IMR-90 (cell line): ENCODE measurements at regions not wholly inside any gene's neighbourhood (a gene's known extent, or its start where the extent isn't known, plus 50 kb on each side); places are given as distances from the start of the nearest gene placed in this dataset.

ENCODE experiments used
- ATAC-seq: fragments of 200-7000 bp; cut with Tn5 transposase; 2 replicates; pipeline ENCODE4 v1.9.1; 2020; ENCODE audit warnings: low read depth, mild to moderate bottlenecking, moderate library complexity
- BruUV-seq: library from RNA; stranded (reverse); fragments of 400-500 nt; replicated peaks from 2 replicates; lab custom pipeline; 2021; lab: Mats Ljungman, UMichigan
- CTCF ChIA-PET: fragments of 300-600 bp; formaldehyde crosslinking; extraction: SDS; loops from one replicate; lab custom pipeline; 2021; ENCODE audit warnings: antibody characterized with exemption; lab: Yijun Ruan, JAX
- POLR2A ChIA-PET: fragments of 300-600 bp; sonication (Branson Sonifier 250); formaldehyde crosslinking; loops from one replicate; lab custom pipeline; 2022; ENCODE audit warnings: antibody characterized with exemption; ENCODE audit not compliant: unreplicated experiment; lab: Charles Lee
- DNase-seq: peaks from one replicate; pipeline ENCODE4 v3.0.0; 2013
- H2AFZ ChIP-seq: replicated peaks from 2 replicates; pipeline ENCODE3; 2013; ENCODE audit warnings: low read length, mild to moderate bottlenecking; ENCODE audit not compliant: poor library complexity
- H2AK5ac ChIP-seq: 2 replicates; pipeline ENCODE4 v1.6.1; 2013; ENCODE audit warnings: low read depth, low read length, inconsistent platforms
- H2AK9ac ChIP-seq: replicated peaks from 2 replicates; pipeline ENCODE3; 2013; ENCODE audit warnings: mild to moderate bottlenecking, low read depth, low read length, moderate library complexity; ENCODE audit not compliant: poor library complexity
- H2BK120ac ChIP-seq: 2 replicates; pipeline ENCODE4 v1.6.1; 2013; ENCODE audit warnings: low read depth, low read length, inconsistent platforms
- H2BK15ac ChIP-seq: 3 replicates; pipeline ENCODE4 v1.6.1; 2013; ENCODE audit warnings: low read depth, low read length, inconsistent platforms
- H2BK20ac ChIP-seq: 2 replicates; pipeline ENCODE4 v1.6.1; 2013; ENCODE audit warnings: low read depth, mild to moderate bottlenecking, inconsistent platforms, low read length, moderate library complexity
- H2BK5ac ChIP-seq: 2 replicates; pipeline ENCODE4 v1.6.1; 2013; ENCODE audit warnings: mild to moderate bottlenecking, low read depth, low read length, inconsistent platforms; ENCODE audit not compliant: poor library complexity, severe bottlenecking
- H3K14ac ChIP-seq: replicated peaks from 2 replicates; pipeline ENCODE4 v1.6.1; 2013; ENCODE audit warnings: low read depth, low read length, inconsistent platforms
- H3K18ac ChIP-seq: 2 replicates; pipeline ENCODE4 v1.6.1; 2013; ENCODE audit warnings: low read depth, low read length, control low read depth
- H3K23ac ChIP-seq: 2 replicates; pipeline ENCODE4 v1.6.1; 2013; ENCODE audit warnings: low read depth, low read length, inconsistent platforms
- H3K27ac ChIP-seq: 2 replicates; pipeline ENCODE4 v1.5.1; 2013; ENCODE audit warnings: mild to moderate bottlenecking, control low read depth, low read length; ENCODE audit not compliant: insufficient read depth
- H3K27me3 ChIP-seq: 2 replicates; pipeline ENCODE4 v1.6.1; 2013; ENCODE audit warnings: low read length; ENCODE audit not compliant: control insufficient read depth, insufficient read depth
- H3K36me3 ChIP-seq: 2 replicates; pipeline ENCODE4 v1.6.1; 2013; ENCODE audit warnings: low read length, mixed read lengths; ENCODE audit not compliant: control insufficient read depth, insufficient read depth
- H3K4ac ChIP-seq: 2 replicates; pipeline ENCODE4 v1.6.1; 2013; ENCODE audit warnings: low read depth, low read length, inconsistent platforms
- H3K4me1 ChIP-seq: 2 replicates; pipeline ENCODE4 v1.6.1; 2013; ENCODE audit warnings: low read length, mixed read lengths; ENCODE audit not compliant: control insufficient read depth, insufficient read depth
- H3K4me2 ChIP-seq: 2 replicates; pipeline ENCODE4 v1.6.1; 2013; ENCODE audit warnings: low read depth, mild to moderate bottlenecking, control low read depth, low read length, moderate library complexity
- H3K4me3 ChIP-seq: 2 replicates; pipeline ENCODE4 v1.5.1; 2013; ENCODE audit warnings: low read depth, mild to moderate bottlenecking, control low read depth, low read length, moderate library complexity; ENCODE audit not compliant: insufficient read depth
- H3K56ac ChIP-seq: 2 replicates; pipeline ENCODE4 v1.6.1; 2013; ENCODE audit warnings: low read length, inconsistent platforms; ENCODE audit not compliant: insufficient read depth; ENCODE audit errors: extremely low read depth
- H3K79me1 ChIP-seq, 2 experiments: 2 replicates each; pipeline ENCODE4 v1.6.1; 2013; ENCODE audit warnings: low read length in 2 of 2, inconsistent platforms in 1 of 2, low read depth in 1 of 2
- H3K9ac ChIP-seq: 2 replicates; pipeline ENCODE4 v1.6.1; 2013; ENCODE audit warnings: low read depth, low read length, control low read depth
- H3K9me1 ChIP-seq: 2 replicates; pipeline ENCODE4 v1.6.1; 2013; ENCODE audit warnings: low read length, inconsistent platforms; ENCODE audit not compliant: insufficient read depth
- H3K9me3 ChIP-seq: 2 replicates; pipeline ENCODE4 v1.6.1; 2013; ENCODE audit warnings: low read length; ENCODE audit not compliant: control insufficient read depth, insufficient read depth
- H4K20me1 ChIP-seq: 2 replicates; pipeline ENCODE4 v1.6.1; 2013; ENCODE audit warnings: low read length, inconsistent platforms; ENCODE audit not compliant: insufficient read depth
- H4K5ac ChIP-seq: 2 replicates; pipeline ENCODE4 v1.6.1; 2013; ENCODE audit warnings: mild to moderate bottlenecking, low read depth, low read length, control low read depth
- H4K8ac ChIP-seq, 2 experiments: 2 replicates each; pipeline ENCODE4 v1.6.1; 2013; ENCODE audit warnings: low read depth in 2 of 2, low read length in 2 of 2, control low read depth in 1 of 2, inconsistent platforms in 1 of 2
- H4K91ac ChIP-seq: 2 replicates; pipeline ENCODE4 v1.6.1; 2013; ENCODE audit warnings: low read depth, low read length, inconsistent platforms; ENCODE audit not compliant: insufficient read depth
- CEBPB ChIP-seq: IDR thresholded peaks from 2 replicates; pipeline ENCODE4 v1.6.1; 2012; ENCODE audit warnings: low read depth, low read length, improper control_type of control experiment
- CHD1 ChIP-seq: IDR thresholded peaks from 2 replicates; pipeline ENCODE4 v1.6.1; 2012; ENCODE audit warnings: low read depth, low read length, improper control_type of control experiment
- FOS ChIP-seq: fragments of 150-350 bp; IDR thresholded peaks from 2 replicates; pipeline ENCODE4 v1.6.1; 2016; ENCODE audit warnings: low read depth, low read length
- MAFK ChIP-seq: IDR thresholded peaks from 2 replicates; pipeline ENCODE4 v1.6.1; 2012; ENCODE audit warnings: low read depth, low read length, improper control_type of control experiment
- POLR2A ChIP-seq: IDR thresholded peaks from 2 replicates; pipeline ENCODE4 v1.6.1; 2012; ENCODE audit warnings: mild to moderate bottlenecking, low read depth, low read length
- RAD21 ChIP-seq: IDR thresholded peaks from 2 replicates; pipeline ENCODE4 v1.6.1; 2012; ENCODE audit warnings: low read length, improper control_type of control experiment
- RCOR1 ChIP-seq: IDR thresholded peaks from 2 replicates; pipeline ENCODE4 v1.6.1; 2012; ENCODE audit warnings: mild to moderate bottlenecking, low read length, improper control_type of control experiment; ENCODE audit not compliant: insufficient replicate concordance
- RFX5 ChIP-seq: IDR thresholded peaks from 2 replicates; pipeline ENCODE4 v1.8.0; 2012; ENCODE audit warnings: low read depth, mild to moderate bottlenecking, low read length, moderate library complexity
- SMC3 ChIP-seq: fragments of 150-350 bp; IDR thresholded peaks from 2 replicates; pipeline ENCODE4 v1.6.1; 2016; ENCODE audit warnings: low read depth, mild to moderate bottlenecking, antibody characterized with exemption, low read length, moderate library complexity
- WGBS, 2 experiments: methylation state at CpG; one replicate each; pipeline versions ENCODE4 v1.1.5 to v1.1.7; 2013; ENCODE audit warnings: missing lambda C conversion rate in 2 of 2; ENCODE audit not compliant: insufficient read length in 1 of 2; ENCODE audit errors: extremely low coverage in 2 of 2; 5-methylcytosine and 5-hydroxymethylcytosine counted together
- dilution Hi-C: fragments of 300-500 bp; cut with HindIII; formaldehyde crosslinking; loops from one replicate; pipeline ENCODE4 v1.14.3; 2018; ENCODE audit warnings: low sequenced_read_pairs; ENCODE audit not compliant: unreplicated experiment
- in situ Hi-C: fragments of 300-500 bp; cut with MboI; formaldehyde crosslinking; loops from 3 replicates; pipeline ENCODE4 v1.14.3; 2019; ENCODE audit warnings: low sequenced_read_pairs, inconsistent platforms, mixed read lengths
- intact Hi-C: fragments of 100-400 bp; cut with micrococcal nuclease; formaldehyde crosslinking; loops from 2 replicates; pipeline ENCODE4 v1.10.0; 2022
- TF ChIP-seq, protein P1 (sequence below): fragments of 150-350 bp; IDR thresholded peaks from 2 replicates; pipeline ENCODE4 v1.6.1; 2017; ENCODE audit warnings: mild to moderate bottlenecking, antibody characterized with exemption, low read length, low read depth
- TF ChIP-seq, protein P2 (sequence below): conservative IDR thresholded peaks from 2 replicates; pipeline ENCODE4 v1.5.1; 2012; ENCODE audit warnings: mild to moderate bottlenecking, low read depth, low read length, improper control_type of control experiment
- TF ChIP-seq, protein P3 (sequence below): fragments of 150-350 bp; IDR thresholded peaks from 2 replicates; pipeline ENCODE4 v1.6.1; 2016; ENCODE audit warnings: low read depth, mild to moderate bottlenecking, low read length, moderate library complexity, borderline replicate concordance

DNA sequence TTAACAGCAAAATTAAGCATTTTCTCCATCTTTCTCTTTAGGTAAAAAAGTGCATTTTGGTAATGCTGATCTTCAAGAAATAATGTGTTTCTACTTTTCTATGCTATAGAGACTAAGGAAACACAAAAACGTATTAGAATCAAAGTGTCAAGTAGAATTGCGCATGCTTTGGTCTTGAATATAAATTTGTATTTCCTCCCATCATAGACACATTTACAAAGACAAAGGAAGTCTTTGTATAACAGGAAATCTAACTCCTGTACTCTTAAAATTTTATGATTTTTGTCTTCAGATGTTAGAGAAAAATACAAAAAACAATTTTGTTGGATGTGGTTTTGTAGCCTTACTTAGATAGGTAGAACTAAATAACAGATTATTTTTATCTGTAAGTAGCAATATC, 1299.4 kb downstream of the NCAM2 start:
- H2BK120ac ChIP-seq = no peak overlapping the region
- no peaks in the 10 kb centered on the region for H3K9me1 ChIP-seq
- H2BK5ac ChIP-seq = no peak overlapping the region
- H3K56ac ChIP-seq = no peak overlapping the region
- no peak for ATAC-seq
- ChIA-PET POLR2A (no interaction called here), CTCF (no interaction called here)
- no peaks in the 10 kb centered on the region for H3K27me3 ChIP-seq
- no peak overlapping the region for H2BK20ac ChIP-seq
- in situ Hi-C loops = no loop called here
- DNase-seq = no peak
- no peak overlapping the region for H3K9ac ChIP-seq
- H4K8ac ChIP-seq = no peak overlapping the region
- peaks cover 3% of the 10 kb centered on the region; the same call in 1 of the 2 replicates for H3K9me3 ChIP-seq
- no peaks in the 10 kb centered on the region for H3K36me3 ChIP-seq
- H2AFZ ChIP-seq = no peak overlapping the region
- no peak overlapping the region for H4K5ac ChIP-seq
- H3K14ac ChIP-seq = no peak overlapping the region
- no peak overlapping the region for H3K4me2 ChIP-seq
- H2BK15ac ChIP-seq = no peak overlapping the region
- no peaks in the 10 kb centered on the region for H4K20me1 ChIP-seq
- H2AK9ac ChIP-seq = no peak overlapping the region
- H3K79me1 ChIP-seq = no peaks in the 10 kb centered on the region
- H3K4ac ChIP-seq = no peak overlapping the region
- H4K91ac ChIP-seq = no peak overlapping the region
- BruUV-seq = no TSS peak
- H3K4me3 ChIP-seq = no peak overlapping the region
- H3K27ac ChIP-seq = no peak overlapping the region
- dilution Hi-C loops = no loop called here
- no peak overlapping the region for H3K23ac ChIP-seq
- no peak overlapping the region for H3K18ac ChIP-seq
- H3K4me1 ChIP-seq = no peaks in the 10 kb centered on the region
- no peak overlapping the region for H2AK5ac ChIP-seq
- no peak for TF ChIP-seq RCOR1
- TF ChIP-seq, protein P1, sequence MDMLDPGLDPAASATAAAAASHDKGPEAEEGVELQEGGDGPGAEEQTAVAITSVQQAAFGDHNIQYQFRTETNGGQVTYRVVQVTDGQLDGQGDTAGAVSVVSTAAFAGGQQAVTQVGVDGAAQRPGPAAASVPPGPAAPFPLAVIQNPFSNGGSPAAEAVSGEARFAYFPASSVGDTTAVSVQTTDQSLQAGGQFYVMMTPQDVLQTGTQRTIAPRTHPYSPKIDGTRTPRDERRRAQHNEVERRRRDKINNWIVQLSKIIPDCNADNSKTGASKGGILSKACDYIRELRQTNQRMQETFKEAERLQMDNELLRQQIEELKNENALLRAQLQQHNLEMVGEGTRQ = no peak
- no peak for TF ChIP-seq RFX5
- no peak for TF ChIP-seq SMC3
- no peak for TF ChIP-seq POLR2A
- TF ChIP-seq, protein P2, sequence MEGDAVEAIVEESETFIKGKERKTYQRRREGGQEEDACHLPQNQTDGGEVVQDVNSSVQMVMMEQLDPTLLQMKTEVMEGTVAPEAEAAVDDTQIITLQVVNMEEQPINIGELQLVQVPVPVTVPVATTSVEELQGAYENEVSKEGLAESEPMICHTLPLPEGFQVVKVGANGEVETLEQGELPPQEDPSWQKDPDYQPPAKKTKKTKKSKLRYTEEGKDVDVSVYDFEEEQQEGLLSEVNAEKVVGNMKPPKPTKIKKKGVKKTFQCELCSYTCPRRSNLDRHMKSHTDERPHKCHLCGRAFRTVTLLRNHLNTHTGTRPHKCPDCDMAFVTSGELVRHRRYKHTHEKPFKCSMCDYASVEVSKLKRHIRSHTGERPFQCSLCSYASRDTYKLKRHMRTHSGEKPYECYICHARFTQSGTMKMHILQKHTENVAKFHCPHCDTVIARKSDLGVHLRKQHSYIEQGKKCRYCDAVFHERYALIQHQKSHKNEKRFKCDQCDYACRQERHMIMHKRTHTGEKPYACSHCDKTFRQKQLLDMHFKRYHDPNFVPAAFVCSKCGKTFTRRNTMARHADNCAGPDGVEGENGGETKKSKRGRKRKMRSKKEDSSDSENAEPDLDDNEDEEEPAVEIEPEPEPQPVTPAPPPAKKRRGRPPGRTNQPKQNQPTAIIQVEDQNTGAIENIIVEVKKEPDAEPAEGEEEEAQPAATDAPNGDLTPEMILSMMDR = no peak
- no peak for TF ChIP-seq CHD1
- TF ChIP-seq RAD21 = no peak
- no peak for TF ChIP-seq MAFK
- no peak for TF ChIP-seq FOS
- no peak for TF ChIP-seq CEBPB
- TF ChIP-seq, protein P3, sequence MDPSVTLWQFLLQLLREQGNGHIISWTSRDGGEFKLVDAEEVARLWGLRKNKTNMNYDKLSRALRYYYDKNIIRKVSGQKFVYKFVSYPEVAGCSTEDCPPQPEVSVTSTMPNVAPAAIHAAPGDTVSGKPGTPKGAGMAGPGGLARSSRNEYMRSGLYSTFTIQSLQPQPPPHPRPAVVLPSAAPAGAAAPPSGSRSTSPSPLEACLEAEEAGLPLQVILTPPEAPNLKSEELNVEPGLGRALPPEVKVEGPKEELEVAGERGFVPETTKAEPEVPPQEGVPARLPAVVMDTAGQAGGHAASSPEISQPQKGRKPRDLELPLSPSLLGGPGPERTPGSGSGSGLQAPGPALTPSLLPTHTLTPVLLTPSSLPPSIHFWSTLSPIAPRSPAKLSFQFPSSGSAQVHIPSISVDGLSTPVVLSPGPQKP = no peak
- no CpG with 5 or more reads among the region's 2 CpGs for WGBS, 2 experiments
- intact Hi-C loops = no loop called here
